Panc1 (cell line): ENCODE measurements at regions not wholly inside any gene's neighbourhood (a gene's known extent, or its start where the extent isn't known, plus 50 kb on each side); places are given as distances from the start of the nearest gene placed in this dataset.
"Not testable (repeated sequence)": the region's sequence is repeated elsewhere in the genome, so short reads cannot be mapped to it uniquely, and the experiment has no call there.

Source experiments
- POLR2AphosphoS5 ChIP-seq: IDR thresholded peaks from 2 replicates; pipeline ENCODE4 v1.6.1; 2012; ENCODE audit warnings: mild to moderate bottlenecking, low read depth, low read length, moderate library complexity
- TF ChIP-seq, protein P1 (sequence below): fragments of 450-650 bp; IDR thresholded peaks from 2 replicates; pipeline ENCODE4 v1.5.1; 2017; ENCODE audit warnings: mild to moderate bottlenecking
- TF ChIP-seq, protein P2 (sequence below), 2 experiments: IDR thresholded peaks; 2 replicates each; pipeline ENCODE4 v1.6.1; 2011 to 2012; ENCODE audit warnings: low read depth in 2 of 2, control low read depth in 1 of 2, low read length in 1 of 2, mild to moderate bottlenecking in 1 of 2, moderate library complexity in 1 of 2; ENCODE audit not compliant: insufficient read depth in 1 of 2

DNA sequence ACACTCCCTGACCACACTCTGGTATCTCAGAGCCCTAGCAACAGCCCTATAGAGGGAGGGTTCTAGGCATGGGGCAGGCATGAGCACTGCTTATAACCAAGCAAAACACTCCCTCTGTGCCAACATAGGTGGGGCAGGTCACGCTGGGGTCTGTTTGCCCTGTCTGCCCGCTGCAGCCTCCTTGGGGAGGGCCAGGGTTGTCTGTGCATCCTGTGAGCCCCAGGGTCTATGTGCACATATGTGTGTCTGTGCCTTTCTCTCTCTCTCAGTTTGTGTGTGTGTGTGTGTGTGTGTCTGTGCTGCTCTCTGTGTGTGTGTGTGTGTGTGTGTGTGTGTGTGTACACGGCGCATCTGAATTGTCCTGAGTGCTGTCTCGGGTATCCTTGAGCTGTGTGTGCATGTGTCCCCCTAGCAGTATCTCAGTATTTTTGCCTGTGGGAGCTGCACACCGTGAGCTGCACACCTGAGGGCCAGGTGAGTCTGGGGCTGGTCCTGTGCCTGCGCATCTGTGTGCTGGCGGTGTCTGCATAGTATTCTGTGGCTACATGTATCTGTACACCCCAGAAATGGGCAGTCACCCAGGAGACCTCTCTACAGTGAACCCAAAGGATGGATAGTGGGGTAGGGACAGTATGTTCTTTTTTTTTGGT lies 121.5 kb downstream of the LAT start:
- TF ChIP-seq, protein P1, sequence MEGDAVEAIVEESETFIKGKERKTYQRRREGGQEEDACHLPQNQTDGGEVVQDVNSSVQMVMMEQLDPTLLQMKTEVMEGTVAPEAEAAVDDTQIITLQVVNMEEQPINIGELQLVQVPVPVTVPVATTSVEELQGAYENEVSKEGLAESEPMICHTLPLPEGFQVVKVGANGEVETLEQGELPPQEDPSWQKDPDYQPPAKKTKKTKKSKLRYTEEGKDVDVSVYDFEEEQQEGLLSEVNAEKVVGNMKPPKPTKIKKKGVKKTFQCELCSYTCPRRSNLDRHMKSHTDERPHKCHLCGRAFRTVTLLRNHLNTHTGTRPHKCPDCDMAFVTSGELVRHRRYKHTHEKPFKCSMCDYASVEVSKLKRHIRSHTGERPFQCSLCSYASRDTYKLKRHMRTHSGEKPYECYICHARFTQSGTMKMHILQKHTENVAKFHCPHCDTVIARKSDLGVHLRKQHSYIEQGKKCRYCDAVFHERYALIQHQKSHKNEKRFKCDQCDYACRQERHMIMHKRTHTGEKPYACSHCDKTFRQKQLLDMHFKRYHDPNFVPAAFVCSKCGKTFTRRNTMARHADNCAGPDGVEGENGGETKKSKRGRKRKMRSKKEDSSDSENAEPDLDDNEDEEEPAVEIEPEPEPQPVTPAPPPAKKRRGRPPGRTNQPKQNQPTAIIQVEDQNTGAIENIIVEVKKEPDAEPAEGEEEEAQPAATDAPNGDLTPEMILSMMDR, result not testable (repeated sequence)
- TF ChIP-seq, protein P2, sequence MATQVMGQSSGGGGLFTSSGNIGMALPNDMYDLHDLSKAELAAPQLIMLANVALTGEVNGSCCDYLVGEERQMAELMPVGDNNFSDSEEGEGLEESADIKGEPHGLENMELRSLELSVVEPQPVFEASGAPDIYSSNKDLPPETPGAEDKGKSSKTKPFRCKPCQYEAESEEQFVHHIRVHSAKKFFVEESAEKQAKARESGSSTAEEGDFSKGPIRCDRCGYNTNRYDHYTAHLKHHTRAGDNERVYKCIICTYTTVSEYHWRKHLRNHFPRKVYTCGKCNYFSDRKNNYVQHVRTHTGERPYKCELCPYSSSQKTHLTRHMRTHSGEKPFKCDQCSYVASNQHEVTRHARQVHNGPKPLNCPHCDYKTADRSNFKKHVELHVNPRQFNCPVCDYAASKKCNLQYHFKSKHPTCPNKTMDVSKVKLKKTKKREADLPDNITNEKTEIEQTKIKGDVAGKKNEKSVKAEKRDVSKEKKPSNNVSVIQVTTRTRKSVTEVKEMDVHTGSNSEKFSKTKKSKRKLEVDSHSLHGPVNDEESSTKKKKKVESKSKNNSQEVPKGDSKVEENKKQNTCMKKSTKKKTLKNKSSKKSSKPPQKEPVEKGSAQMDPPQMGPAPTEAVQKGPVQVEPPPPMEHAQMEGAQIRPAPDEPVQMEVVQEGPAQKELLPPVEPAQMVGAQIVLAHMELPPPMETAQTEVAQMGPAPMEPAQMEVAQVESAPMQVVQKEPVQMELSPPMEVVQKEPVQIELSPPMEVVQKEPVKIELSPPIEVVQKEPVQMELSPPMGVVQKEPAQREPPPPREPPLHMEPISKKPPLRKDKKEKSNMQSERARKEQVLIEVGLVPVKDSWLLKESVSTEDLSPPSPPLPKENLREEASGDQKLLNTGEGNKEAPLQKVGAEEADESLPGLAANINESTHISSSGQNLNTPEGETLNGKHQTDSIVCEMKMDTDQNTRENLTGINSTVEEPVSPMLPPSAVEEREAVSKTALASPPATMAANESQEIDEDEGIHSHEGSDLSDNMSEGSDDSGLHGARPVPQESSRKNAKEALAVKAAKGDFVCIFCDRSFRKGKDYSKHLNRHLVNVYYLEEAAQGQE (IDR thresholded peaks at IDR 0.05; ENCODE audit: insufficient read depth in 1 of 2, low read depth in 2 of 2, low read length in 1 of 2), result not testable (repeated sequence)
- not testable (repeated sequence) for TF ChIP-seq POLR2AphosphoS5
